ENCODE measurements at regions not wholly inside any gene's neighbourhood (a gene's known extent, or its start where the extent isn't known, plus 50 kb on each side); places are given as distances from the start of the nearest gene placed in this dataset.

GRCh38 chr17:71613996-71614395 lies 506.8 kb upstream of the SOX9 start:
- TF ChIP-seq POLR2A (IDR thresholded peaks at IDR 0.05) = no peak
- no peak for TF ChIP-seq CTCF (IDR thresholded peaks at IDR 0.05)
- TF ChIP-seq EP300 (IDR thresholded peaks at IDR 0.05) = no peak
- no peak for TF ChIP-seq POLR2AphosphoS5 (IDR thresholded peaks at IDR 0.05)

Measured in stomach (tissue), 4 donors.